HepG2 (cell line): ENCODE measurements at regions not wholly inside any gene's neighbourhood (a gene's known extent, or its start where the extent isn't known, plus 50 kb on each side); places are given as distances from the start of the nearest gene placed in this dataset.

Experiments
- EHMT2 ChIP-seq: fragments of 200-600 bp; sonication (generic); IDR thresholded peaks from 2 replicates; pipeline ENCODE4 v1.7.0; 2017; ENCODE audit warnings: antibody characterized with exemption, low read depth, low read length, borderline replicate concordance
- EP300 ChIP-seq, 3 experiments: sonication (generic) in 1 of 3; formaldehyde crosslinking in 1 of 3; IDR thresholded peaks; 2 replicates each; pipeline versions ENCODE4 v1.5.1 to v1.6.1; 2011 to 2020; ENCODE audit warnings: low read depth in 2 of 3, low read length in 2 of 3, borderline replicate concordance in 1 of 3, improper control_type of control experiment in 1 of 3, mild to moderate bottlenecking in 1 of 3, missing genetic modification reagents in 1 of 3, moderate library complexity in 1 of 3
- FOXA1 ChIP-seq, 2 experiments: fragments of 450-650 bp in 1 of 2; sonication (generic) in 1 of 2; formaldehyde crosslinking in 1 of 2; IDR thresholded peaks; 2 replicates each; pipeline versions ENCODE4 v1.4.0 to v1.6.1; 2016 to 2020; ENCODE audit warnings: missing genetic modification reagents in 1 of 2
- KLF13 ChIP-seq: sonication (generic); formaldehyde crosslinking; IDR thresholded peaks from 2 replicates; pipeline ENCODE4 v1.4.0; 2020; ENCODE audit warnings: mild to moderate bottlenecking, missing genetic modification reagents
- SUZ12 ChIP-seq: fragments of 150-350 bp; IDR thresholded peaks from 2 replicates; pipeline ENCODE4 v1.6.1; 2014; ENCODE audit warnings: low read depth, low read length
- YY1 ChIP-seq: IDR thresholded peaks from 2 replicates; pipeline ENCODE4 v1.6.1; 2011; ENCODE audit warnings: low read length, low read depth, moderate library complexity, mild to moderate bottlenecking; ENCODE audit not compliant: insufficient read depth, insufficient replicate concordance
- ZNF10 ChIP-seq: sonication (generic); formaldehyde crosslinking; IDR thresholded peaks from 2 replicates; pipeline ENCODE4 v1.4.0; 2020; ENCODE audit warnings: mild to moderate bottlenecking, low read depth, missing genetic modification reagents, borderline replicate concordance
- ZNF260 ChIP-seq: sonication (generic); formaldehyde crosslinking; IDR thresholded peaks from 2 replicates; pipeline ENCODE4 v1.4.0; 2020; ENCODE audit warnings: missing genetic modification reagents, low read depth, mild to moderate bottlenecking, borderline replicate concordance

DNA sequence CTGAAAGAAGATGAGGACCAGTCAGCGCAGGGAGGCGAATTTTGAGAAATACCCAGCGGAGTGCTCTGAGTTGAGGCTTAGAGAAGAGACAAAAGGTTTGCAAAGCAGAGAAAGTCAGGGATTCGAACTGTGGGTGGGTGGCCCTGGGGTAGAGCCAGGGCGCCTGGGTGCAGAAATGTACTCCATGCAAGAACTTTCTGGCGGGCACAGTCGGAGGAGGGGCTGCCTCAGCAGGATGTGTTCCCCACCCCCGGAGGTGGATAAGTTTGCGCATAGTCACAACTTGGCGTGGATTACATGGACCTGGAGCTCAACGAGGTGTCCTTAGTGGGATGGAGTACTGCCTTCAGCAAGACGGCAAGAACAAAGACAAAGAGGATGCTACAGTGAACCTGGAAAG lies 117.3 kb upstream of the ALDH1A3 start:
- TF ChIP-seq YY1 (no peak), ZNF10 (CRISPR knock-in tag) (no peak), FOXA1 (IDR thresholded peaks at IDR 0.05) (no peak), FOXA1 (CRISPR knock-in tag; IDR thresholded peaks at IDR 0.05) (no peak), EHMT2 (no peak), EP300 (IDR thresholded peaks at IDR 0.05; ENCODE audit: low read depth in 2 of 2, low read length in 2 of 2) (no peak), EP300 (CRISPR knock-in tag; IDR thresholded peaks at IDR 0.05; ENCODE audit: borderline replicate concordance) (no peak), SUZ12 (no peak), ZNF260 (no peak), KLF13 (no peak)
